Neutrophil (primary cell): ENCODE measurements at regions not wholly inside any gene's neighbourhood (a gene's known extent, or its start where the extent isn't known, plus 50 kb on each side); places are given as distances from the start of the nearest gene placed in this dataset.

ENCODE experiments used
- H3K27ac ChIP-seq: fragments of 200-600 bp; sonication (generic); 2 replicates; pipeline ENCODE4 v1.5.1; 2016; ENCODE audit warnings: mild to moderate bottlenecking, moderate library complexity
- H3K27me3 ChIP-seq: fragments of 200-600 bp; sonication (generic); 2 replicates; pipeline ENCODE4 v1.6.0; 2016; ENCODE audit warnings: mild to moderate bottlenecking
- H3K36me3 ChIP-seq: fragments of 200-600 bp; sonication (generic); 2 replicates; pipeline ENCODE4 v1.5.1; 2017
- H3K4me1 ChIP-seq, 2 experiments: fragments of 200-600 bp in 1 of 2; sonication (generic) in 1 of 2; 1 replicate in 1 of 2; 2 replicates in 1 of 2; pipeline versions ENCODE4 v1.5.1 to v1.6.1; 2013 to 2016; ENCODE audit warnings: low read depth in 1 of 2, low read length in 1 of 2, mild to moderate bottlenecking in 1 of 2, moderate library complexity in 1 of 2; ENCODE audit not compliant: control insufficient read depth in 1 of 2, insufficient read depth in 1 of 2
- H3K4me3 ChIP-seq, 2 experiments: fragments of 200-600 bp in 1 of 2; sonication (generic) in 1 of 2; 1 replicate in 1 of 2; 2 replicates in 1 of 2; pipeline ENCODE4 v1.5.1; 2013 to 2016; ENCODE audit warnings: low read depth in 1 of 2, low read length in 1 of 2, mild to moderate bottlenecking in 1 of 2, moderate library complexity in 1 of 2
- H3K9me3 ChIP-seq: fragments of 200-600 bp; sonication (generic); 2 replicates; pipeline ENCODE4 v1.5.1; 2016
- TF ChIP-seq, protein P1 (sequence below): fragments of 200-600 bp; sonication (generic); IDR thresholded peaks from 2 replicates; pipeline ENCODE4 v1.5.1; 2016; ENCODE audit warnings: antibody characterized with exemption

DNA sequence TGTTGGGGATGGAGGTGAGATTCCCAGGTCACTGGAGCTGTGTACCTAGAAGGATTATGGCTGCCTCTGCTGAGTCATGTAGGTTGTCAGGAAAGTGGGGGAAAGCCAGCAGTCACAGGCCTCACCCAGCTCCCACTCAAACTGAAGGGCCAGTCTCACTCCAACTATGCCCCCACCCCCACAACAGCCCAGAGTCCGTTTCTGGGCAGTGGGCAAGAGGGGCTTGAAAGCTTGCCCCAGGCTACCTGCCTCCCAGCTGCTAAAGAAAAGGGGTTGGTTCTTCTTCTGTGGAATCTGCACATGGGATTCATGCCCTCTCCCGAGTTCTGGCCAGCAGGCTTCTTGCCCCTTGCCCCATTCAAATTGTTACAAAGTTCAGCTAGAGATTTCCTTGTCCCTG lies 116.0 kb upstream of the PGRMC2 start:
- Histone ChIP-seq H3K4me1 (no peaks in the 10 kb centered on the region), H3K27ac (no peak overlapping the region), H3K9me3 (no peaks in the 10 kb centered on the region), H3K4me3 (no peak overlapping the region), H3K36me3 (no peaks in the 10 kb centered on the region), H3K27me3 (no peaks in the 10 kb centered on the region)
- TF ChIP-seq, protein P1, sequence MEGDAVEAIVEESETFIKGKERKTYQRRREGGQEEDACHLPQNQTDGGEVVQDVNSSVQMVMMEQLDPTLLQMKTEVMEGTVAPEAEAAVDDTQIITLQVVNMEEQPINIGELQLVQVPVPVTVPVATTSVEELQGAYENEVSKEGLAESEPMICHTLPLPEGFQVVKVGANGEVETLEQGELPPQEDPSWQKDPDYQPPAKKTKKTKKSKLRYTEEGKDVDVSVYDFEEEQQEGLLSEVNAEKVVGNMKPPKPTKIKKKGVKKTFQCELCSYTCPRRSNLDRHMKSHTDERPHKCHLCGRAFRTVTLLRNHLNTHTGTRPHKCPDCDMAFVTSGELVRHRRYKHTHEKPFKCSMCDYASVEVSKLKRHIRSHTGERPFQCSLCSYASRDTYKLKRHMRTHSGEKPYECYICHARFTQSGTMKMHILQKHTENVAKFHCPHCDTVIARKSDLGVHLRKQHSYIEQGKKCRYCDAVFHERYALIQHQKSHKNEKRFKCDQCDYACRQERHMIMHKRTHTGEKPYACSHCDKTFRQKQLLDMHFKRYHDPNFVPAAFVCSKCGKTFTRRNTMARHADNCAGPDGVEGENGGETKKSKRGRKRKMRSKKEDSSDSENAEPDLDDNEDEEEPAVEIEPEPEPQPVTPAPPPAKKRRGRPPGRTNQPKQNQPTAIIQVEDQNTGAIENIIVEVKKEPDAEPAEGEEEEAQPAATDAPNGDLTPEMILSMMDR: no peak

DNA sequence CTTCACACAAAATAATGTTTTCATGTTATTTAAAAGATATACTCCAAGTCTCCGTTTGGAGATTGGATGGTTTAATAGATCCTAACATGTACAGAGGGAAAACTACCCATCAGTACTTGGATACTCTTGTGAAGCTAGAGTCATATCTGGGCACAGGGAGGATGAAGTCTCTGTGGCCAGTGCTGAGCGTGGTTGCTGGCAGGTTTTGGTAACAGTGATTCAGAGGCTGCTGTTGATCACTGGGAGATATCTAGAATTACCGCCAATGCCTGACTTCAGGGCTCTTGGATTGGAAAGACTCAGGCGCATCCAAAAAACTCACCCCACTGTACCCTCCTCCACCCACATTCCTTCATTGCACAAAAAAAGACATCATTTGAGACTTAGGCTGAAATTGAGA lies 107.2 kb upstream of the PGRMC2 start:
- H3K27me3 ChIP-seq: no peaks in the 10 kb centered on the region
- no peaks in the 10 kb centered on the region for H3K36me3 ChIP-seq
- no peaks in the 10 kb centered on the region for H3K4me1 ChIP-seq
- H3K9me3 ChIP-seq: no peaks in the 10 kb centered on the region
- no peak overlapping the region for H3K4me3 ChIP-seq
- no peak overlapping the region for H3K27ac ChIP-seq
- TF ChIP-seq, protein P1: no peak

DNA sequence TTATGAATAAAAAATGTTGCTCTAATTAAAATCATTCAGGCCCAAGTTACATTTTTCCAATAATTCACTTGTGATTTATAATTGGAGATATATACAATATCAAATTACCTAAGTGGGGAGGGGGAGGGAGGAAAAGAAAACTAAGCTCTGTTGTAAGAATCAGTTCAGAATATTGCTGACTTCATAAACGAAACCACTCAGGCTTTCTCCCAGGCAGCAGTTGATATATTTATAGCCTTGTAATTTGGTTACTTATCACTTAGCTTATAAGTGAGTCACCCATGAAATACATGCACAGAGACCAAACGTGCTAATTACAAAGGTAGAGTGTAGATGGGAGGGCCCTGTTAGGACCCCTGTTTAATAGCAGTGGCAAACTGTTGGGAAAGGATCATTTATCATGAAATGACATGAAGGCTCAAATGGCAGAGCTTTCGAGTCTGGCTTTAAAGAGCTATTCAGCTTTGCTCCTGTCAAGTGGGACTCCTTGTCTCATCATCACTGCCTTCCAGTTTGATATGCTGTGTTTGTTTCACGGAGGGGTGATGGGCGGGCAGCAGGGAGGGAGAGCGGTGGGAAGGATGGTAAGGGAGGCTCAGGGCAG lies 105.6 kb upstream of the PGRMC2 start:
- Histone ChIP-seq H3K4me1 (no peaks in the 10 kb centered on the region), H3K27ac (no peak overlapping the region), H3K36me3 (no peaks in the 10 kb centered on the region), H3K9me3 (no peaks in the 10 kb centered on the region), H3K4me3 (no peak overlapping the region), H3K27me3 (no peaks in the 10 kb centered on the region)
- TF ChIP-seq, protein P1: no peak

DNA sequence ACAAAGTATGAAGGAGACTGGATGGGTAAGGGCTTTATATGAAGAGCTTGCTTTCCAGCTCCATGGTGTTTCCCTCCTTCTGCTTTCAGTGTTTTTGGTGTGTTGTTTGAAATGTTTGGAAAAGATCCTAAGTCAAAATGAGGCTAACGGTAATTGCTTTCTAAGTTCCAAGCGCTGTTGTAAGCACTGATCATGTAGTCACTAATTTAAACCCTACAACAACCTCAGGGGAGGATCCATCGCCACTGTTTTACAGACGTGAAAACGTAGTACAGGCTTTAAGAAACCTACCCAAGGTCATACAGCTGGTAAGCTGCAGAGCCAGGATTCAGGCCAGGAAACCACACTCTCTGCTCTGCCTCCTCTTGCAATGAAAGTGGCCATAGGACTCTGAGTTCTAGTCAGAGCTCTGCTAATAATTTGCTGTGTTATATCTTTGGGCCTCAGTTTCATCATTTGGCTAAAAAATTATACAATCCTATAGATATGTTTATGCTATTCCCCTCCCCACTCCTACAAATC lies 102.9 kb upstream of the PGRMC2 start:
- TF ChIP-seq, protein P1: no peak
- H3K4me3 ChIP-seq: no peak overlapping the region
- H3K9me3 ChIP-seq: no peaks in the 10 kb centered on the region
- no peaks in the 10 kb centered on the region for H3K27me3 ChIP-seq
- H3K4me1 ChIP-seq: no peaks in the 10 kb centered on the region
- no peaks in the 10 kb centered on the region for H3K36me3 ChIP-seq
- no peak overlapping the region for H3K27ac ChIP-seq

DNA sequence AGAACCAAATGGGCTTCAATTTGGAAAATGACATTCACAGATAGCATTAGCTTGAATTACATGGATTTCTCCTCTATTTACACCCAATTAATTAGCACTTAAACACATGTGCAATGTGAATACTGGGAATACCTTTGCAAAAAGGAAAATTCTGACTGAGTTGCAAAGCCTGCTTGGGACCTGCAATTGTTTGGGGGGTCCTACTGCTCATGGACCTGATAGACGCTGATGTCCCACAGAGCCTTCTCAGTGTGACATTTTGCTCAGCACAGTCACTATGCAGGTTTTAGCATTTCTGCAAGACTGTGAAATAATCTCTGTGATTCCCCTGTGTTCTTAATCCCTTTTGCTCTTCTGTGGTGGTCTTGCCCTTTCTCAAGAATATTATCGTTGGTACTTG lies 101.2 kb upstream of the PGRMC2 start:
- no peaks in the 10 kb centered on the region for H3K4me1 ChIP-seq
- H3K27me3 ChIP-seq: no peaks in the 10 kb centered on the region
- H3K27ac ChIP-seq: no peak overlapping the region
- no peaks in the 10 kb centered on the region for H3K36me3 ChIP-seq
- H3K4me3 ChIP-seq: no peak overlapping the region
- H3K9me3 ChIP-seq: no peaks in the 10 kb centered on the region
- TF ChIP-seq, protein P1: no peak

DNA sequence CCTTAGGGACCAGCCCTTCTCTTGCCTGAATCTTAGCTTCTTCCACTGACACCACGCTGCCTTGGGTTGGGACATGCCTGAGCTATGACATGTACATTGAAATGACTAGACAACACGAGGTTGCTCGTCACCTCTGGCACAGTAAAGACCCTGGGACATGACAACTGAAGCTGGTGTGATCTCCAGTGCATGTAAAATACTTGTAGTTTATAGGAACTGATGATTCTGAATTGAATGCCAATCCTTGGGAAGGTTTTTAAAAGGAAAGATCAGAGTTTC lies 100.7 kb upstream of the PGRMC2 start:
- no peaks in the 10 kb centered on the region for H3K4me1 ChIP-seq
- TF ChIP-seq, protein P1: no peak
- H3K4me3 ChIP-seq: no peak overlapping the region
- H3K27me3 ChIP-seq: no peaks in the 10 kb centered on the region
- no peaks in the 10 kb centered on the region for H3K9me3 ChIP-seq
- H3K36me3 ChIP-seq: no peaks in the 10 kb centered on the region
- no peak overlapping the region for H3K27ac ChIP-seq
